GM19240 (cell line): ENCODE measurements at regions not wholly inside any gene's neighbourhood (a gene's known extent, or its start where the extent isn't known, plus 50 kb on each side); places are given as distances from the start of the nearest gene placed in this dataset.
"Not testable (repeated sequence)": the region's sequence is repeated elsewhere in the genome, so short reads cannot be mapped to it uniquely, and the experiment has no call there.

ENCODE experiments used
- DNase-seq: peaks from one replicate; pipeline ENCODE4 v3.0.0; 2011; ENCODE audit warnings: low spot score; ENCODE audit not compliant: insufficient read length

DNA sequence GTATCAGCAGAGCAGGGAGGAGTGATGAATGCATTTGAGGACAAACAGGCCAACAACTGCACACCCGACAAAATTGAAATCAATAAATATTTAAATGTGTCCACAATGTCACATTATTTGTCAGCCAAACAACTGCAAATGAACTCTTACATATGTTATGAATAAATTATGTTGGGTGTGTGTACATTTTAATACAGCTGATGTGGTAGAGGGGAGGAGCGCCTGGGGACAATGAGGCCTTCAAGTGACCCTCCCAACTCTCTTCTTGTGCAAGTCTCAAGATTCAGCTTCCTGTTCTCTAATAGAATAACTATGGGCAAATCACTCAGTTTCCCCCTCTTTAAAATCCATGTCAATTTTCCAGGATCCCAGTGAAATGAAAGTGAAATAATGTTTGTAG, 303.2 kb downstream of the TSHZ3 start:
- no peak for DNase-seq

DNA sequence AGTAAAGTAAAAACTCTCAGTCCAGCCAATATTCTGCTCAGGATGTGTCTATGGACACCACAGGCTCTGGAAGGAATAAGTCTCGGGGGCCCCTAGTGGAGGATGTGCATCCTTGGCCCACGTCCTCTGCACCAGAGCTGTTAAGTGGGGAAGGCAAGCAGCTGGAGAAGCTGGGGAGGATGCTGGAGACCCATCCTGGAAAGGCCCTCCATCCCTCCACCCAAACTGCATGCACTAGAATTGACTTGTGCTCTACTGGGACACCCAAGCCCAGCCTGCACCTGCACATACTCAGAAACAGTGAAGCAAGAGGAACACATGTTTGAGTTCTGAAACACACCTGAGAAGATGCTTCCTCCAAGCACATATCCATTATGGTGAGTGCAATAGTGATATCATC, 307.8 kb downstream of the TSHZ3 start:
- DNase-seq, result no peak

DNA sequence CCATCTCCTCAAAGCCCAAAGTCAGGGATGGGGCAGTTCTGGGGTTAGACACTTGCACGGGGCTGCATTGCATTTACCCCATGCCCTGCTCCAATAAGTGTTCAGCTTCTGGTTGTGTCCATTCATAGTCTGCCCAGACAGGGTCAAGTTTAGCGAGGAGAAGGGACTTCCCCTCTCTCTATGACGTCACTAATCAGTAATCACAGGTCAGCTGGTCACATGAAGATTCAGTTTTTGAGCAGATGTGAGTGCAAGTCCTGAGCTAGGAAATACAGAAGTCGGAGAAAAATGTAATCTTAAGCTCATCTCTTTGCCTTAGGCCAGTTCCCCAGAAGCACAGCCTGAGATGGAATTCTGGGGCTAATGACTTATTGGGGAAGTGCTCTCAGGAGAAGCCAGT, 310.1 kb downstream of the TSHZ3 start:
- no peak for DNase-seq

DNA sequence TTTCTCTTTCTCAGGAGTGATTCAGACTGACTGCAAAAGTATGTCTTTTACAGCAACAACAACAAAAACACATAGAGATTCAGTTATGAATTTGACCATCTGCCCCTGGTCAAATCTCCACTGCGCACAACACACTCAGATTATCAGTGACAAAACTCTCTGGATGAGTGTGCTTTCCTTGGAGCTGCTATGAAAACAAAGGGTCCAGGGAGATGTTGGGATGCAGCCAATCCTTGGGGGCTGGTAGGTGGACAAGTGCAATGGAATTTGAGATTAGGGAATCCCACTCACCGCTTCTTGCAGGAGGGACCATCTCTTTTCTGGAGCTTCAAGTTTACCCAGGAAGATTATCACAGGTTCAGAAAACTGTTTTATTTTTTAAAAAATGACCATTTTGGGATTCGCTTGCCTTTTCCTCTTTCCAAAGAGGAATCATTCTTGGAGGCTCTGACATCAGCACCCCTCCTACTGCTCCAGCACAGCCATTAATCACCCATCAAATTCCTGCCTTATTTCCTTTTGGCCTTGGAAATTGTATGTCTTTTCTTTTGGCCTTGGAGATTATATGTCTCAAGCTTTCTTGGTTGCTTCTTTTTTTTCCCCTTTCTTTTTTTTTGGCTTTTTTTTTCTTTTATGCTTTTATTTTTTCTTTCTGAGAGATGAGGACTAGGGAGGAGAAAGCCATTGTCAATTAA, 311.8 kb downstream of the TSHZ3 start:
- no peak for DNase-seq

DNA sequence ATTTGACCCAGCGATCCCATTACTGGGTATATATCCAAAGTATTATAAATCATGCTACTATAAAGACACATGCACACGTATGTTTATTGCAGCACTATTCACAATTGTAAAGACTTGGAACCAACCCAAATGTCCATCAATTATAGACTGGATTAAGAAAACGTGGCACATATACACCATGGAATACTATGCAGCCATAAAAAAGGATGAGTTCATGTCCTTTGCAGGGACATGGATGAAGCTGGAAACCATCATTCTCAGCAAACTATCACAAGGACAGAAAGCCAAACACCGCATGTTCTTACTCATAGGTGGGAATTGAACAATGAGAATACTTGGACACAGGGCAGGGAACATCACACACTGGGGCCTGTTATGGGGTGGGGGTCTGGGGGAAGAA, 317.8 kb downstream of the TSHZ3 start:
- DNase-seq, result not testable (repeated sequence)

DNA sequence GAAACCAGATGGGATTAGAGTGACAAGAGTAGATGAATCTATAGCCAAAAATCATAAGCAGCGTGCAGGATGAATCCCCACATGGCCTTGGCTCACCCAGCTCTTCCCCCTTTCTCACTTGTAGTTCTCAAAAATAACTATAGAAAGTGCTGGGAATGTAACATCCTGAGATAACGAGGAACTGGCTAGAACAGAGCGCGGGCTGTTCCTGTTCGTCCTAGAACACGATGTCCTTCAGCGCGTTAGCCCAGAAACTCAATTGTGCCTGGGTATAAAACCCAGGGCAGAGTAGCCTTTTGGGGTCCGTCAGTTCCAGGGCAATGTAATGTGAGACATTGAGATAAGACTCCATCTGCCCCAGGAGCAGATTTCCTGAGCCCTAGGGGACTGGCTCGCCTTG, 326.2 kb downstream of the TSHZ3 start:
- no peak for DNase-seq

DNA sequence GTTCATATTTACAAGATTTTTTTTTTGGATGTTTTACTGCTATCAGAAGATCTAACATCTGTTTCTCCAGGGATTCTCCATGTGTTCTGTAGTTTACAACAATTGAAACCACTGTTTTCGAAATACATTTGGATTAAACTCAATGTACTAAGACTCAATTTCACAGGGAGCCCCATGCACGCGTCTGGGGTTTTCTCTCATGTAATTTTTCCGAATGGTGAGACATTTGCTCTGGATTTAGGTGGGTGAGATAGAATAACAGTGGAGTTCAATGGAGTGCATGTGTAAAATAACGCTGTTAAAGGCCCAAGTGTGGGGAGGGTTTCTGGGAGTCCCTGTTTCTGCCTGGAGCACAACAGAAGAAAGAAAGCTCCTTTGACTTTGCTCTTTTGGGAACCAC, 330.3 kb downstream of the TSHZ3 start:
- DNase-seq, result no peak

DNA sequence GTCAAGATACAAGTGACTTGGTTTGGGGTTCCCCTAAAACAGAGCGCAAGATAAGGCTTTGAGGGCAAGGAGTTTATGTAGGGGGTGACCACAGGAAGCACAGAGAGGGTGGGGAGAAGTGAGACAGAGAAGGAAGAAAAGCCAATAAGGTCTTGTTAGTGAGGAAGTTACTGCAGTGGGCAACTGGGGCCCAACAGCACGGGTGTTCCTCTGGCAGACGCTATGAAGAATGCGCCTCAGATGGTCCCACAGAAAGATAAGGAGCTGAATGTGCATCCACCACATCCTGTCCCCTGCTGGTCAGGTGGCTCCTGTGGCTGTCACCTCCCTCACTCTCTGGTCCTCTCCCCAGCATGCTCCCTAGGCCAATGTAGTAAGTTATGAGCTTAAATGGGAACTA, 333.5 kb downstream of the TSHZ3 start:
- DNase-seq, result no peak

DNA sequence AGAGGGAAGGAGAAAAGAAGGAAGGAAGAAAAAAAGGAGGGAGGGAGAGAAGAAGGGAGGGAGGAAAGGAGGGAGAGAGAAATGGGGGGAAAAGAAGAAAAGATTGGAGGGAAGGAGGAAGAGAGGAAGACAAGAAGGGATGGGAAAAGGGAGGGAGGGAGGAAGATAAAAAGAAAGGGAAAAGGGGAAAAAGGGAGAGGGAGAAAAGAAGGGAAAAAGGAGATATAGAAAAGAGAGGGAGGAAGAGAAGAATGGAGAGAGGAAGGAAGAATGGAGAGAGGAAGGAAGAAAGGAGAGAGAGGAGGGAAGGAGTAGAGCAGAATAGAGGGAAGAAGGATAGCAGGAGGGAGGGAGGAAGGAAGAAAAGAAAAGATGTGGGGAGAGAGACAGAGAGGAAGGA, 334.6 kb downstream of the TSHZ3 start:
- DNase-seq, result no peak

DNA sequence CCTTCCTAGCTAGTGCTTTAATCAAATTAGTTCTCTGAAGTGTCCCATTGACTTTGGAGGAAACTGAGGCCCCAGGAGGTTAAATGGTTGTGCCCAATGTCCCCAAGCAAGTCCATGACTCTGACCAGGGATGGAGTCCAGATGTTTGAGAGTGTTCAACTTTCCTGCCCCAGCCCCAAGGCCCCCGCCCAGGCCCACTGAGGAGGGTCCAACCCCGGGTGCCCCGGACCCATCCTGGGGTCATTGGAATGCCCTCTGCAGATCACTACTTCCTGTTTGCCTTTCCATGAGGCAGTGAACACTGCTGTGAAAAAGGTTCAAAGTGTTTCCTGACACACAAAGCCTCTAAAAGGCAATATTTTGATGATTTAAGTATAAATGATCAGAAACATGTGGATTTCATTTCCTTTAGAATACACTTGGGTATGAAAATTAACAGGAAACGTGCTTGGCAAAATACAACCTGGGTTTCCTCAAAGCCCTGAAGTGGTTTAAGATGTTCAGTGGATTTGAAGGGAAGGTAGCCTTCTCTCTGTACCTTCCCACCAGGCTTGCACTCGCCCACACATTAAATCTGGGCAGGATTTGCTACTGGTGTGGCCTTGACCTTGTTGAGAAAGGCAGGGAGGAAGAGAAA, 335.7 kb downstream of the TSHZ3 start:
- no peak for DNase-seq

DNA sequence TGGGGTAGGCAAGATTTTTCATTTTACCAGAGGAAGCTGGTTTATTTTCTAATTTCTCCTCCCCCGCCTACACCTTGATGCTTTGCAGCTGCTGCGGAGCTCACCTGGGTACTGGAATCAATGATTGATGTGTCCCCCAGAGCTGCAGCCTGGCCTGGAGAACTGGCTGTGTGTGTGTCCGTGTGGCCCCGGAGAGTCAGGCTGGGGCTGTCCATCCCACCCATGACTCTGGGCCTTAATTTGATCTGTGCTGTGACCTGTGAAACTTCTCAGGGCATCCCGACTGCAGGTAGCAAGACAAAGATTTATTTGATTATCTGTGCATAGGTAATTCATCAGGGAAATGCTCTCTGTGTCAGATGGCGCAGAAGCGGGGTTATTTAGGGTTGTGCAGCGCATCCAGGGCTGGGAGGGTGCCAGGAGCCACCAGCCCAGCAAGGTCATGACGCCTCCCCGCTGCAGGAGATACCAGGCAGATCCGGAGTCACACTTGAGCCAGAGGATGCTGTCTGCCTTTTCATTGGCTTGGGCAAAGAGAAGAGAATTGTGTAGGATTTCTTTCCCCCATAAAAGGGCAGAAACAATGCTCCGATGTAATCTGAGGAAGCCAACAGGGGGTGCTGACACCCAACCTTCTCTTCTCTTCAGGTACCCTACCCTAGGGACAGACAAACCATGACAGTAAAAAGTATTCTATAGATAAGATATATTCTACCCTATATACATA, 346.6 kb downstream of the TSHZ3 start:
- DNase-seq, result no peak

DNA sequence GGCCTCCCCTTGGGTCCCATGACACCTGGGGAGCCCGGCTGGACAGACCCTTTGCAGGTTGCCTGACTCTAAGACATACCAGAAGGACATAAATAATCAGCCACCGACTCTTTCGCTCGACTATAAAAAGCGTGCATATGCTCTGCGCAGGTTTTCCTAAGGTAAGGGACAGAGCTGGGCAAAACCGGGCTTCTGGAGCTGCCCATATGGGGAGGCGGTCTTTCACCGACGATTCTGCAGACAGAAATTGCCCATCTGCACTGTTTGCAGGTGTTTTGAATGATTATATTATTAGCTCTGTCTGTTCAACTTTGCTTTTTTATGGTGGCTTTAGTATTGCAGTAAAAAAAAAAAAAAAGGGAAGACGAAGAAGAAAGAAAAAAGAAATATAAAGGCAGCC, 347.2 kb downstream of the TSHZ3 start:
- no peak for DNase-seq

DNA sequence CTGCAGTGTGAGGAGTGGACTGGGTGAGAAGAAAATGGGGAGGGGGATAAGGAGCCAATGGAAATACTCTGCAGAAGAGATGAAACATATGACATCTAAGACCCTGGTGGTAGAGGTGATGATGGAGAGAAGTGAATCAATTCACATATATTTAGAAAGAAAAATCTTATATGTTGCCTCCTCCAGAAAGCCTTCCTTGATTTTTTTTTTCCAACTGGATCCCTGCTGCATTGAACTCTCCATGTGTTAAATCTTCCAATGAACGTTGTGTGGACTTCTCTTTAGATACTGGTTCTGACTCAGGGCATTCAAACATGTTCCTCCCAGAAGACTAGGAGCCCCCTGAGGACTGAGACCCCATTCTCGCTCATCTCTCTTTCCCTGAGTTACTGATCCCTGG, 348.3 kb downstream of the TSHZ3 start:
- DNase-seq, result no peak

DNA sequence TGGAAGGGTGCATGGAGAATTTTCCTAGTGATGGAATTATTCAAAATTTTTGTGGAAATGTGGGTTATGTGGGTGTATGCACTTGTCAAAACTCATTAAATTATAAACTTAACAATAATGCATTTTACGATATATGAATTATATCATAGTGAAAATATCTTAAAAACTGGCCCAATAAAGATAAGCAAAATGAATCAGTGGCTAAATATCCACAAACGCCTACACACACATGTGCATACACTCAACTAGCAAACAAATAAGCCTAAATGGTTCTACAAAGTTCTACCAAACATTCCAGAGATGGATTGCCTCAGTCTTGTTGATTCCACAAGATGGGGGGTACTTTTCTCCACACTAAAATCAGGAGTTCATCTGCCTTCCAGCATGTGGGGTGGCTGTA, 349.5 kb downstream of the TSHZ3 start:
- DNase-seq, result no peak

DNA sequence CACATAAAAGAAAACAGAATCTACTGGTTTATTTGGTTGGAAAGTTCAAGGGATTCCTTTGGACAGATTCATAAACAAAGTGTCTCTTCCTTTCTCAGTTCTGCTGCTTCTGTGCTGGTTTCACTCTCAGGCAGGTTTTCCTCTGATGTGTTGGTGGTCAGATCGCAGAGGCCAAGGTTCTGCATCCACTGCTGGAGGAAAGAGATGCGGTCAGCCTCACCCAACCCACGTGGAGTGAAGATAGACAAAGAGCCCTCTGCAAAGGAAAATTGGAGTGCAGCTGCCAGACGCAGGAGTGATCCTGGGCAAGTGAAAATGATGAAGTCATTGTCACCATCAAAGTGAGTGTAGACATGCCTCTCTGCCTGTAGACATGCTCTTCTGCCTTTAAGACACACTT, 352.0 kb downstream of the TSHZ3 start:
- no peak for DNase-seq

DNA sequence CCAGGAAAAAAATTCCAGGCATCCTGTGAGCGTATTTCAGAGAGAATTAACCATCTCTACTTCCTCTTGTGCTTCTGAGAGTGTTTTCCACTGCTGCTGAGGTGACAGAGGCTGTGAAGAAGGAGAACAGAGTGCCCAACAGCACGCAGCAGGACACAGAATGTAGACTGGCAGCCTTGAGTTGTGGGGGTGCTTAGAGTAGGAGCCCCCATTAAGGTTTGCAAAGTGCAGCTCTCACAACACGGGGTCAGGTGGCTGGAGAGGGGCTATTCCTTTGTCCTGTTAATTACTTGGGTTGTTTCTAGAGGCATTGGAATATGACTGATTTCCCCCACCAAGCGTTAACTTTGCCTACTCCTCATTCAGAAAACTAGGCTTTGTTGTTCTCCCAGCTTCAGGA, 370.6 kb downstream of the TSHZ3 start:
- DNase-seq, result no peak

DNA sequence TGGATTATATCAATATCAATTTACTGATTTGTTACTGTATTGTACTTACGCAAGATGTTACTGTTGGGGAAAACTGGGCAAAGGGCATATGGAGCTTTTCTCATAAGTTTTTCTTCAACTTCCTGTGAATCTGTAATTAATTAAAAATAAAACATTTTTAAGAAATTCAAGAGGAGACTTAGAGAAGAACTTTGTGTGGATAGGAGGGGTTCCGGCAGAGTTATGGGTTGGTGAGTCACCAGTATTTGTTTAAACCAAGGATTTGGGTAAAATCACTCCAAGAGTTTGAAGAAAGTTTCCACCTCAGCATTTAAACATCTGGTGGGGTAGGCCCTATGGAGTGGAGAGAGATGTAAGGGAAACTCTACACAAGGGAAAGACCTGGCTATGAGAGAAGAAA, 379.6 kb downstream of the TSHZ3 start:
- no peak for DNase-seq

DNA sequence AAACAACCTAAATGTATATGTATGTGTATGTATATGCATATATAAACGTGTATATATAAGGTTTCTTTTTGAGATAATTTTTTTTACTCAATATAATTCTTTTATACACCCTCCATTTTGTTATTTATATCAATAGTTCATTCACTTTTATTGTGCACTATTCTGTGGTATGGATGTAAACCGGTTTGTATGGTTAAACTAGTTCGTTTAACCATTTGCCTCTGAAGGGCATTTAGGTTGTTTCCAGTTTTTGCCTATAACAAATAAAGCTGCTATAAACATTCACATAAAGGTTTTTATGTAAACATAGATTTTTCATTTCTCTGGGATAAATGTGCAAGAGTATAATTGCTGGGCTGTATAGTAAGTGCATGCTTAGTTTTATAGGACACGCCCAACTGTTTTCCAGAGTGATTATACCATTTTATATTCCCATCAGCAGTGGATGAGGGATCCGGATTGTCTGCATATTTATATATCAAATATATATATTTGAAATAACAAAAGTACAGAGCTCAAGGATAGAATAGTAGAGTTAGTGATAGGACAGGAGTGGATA, 380.3 kb downstream of the TSHZ3 start:
- no peak for DNase-seq

DNA sequence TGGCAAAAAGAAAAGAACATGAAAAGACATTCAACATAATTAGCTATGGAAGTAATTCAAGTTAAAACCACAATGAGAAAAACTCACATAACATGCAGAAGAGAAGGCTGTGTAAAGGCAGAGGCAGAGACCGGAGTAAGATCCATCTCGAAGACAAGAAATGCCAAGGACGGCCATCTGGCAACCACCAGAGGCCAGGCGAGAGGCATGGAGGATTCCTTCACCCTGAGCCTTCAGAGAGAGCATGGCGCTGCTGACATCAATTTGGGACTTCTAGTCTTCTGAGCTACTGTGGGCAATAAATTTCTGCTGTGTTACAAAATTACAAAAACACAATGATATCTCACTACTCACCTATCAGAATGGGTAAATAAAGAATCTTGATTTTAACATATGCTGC, 381.0 kb downstream of the TSHZ3 start:
- no peak for DNase-seq

DNA sequence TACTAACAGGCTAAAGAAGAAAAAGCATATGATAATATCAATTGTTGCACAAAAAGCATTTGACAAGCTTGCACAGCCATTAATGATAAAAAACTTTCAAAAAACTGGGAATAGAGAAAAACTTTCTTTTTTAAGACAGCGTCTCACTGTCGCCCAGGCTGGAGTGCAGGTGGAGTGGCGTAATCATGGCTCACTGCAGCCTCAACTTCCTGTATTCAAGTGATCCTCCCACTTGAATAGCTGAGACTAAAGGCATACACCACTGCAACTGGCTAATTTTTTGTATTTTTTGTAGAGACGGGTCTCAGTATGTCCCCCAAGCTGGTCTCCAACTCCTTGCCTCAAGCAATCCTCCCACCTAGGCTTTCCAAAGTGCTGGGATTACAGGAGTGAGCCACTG, 382.8 kb downstream of the TSHZ3 start:
- DNase-seq, result no peak

DNA sequence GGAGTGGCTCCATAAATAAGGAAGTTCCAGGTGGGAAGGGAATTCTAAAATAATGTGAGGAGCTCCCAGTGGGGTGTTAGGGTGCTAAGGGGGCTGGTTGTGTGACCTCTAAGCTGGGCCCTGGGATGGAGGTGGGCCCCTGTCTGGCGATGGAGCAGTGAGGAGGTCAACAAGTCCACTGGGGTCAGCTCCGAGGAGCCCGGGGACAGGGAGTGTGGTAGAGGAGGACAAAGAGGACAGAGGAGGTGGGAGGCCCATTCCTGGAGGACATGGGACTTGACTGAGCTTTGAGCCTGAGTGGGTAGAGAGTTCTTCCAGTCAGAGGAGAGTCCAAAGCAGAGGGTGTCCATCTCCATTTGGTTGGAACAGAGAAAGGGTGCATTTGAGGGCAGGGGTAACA, 390.2 kb downstream of the TSHZ3 start:
- no peak for DNase-seq
